GM19463 (cell line): ENCODE measurements at regions not wholly inside any gene's neighbourhood (a gene's known extent, or its start where the extent isn't known, plus 50 kb on each side); places are given as distances from the start of the nearest gene placed in this dataset.
A peak's percentile ranks its signal among the peaks of the same experiment; 100 is the strongest.
"Not testable (repeated sequence)": the region's sequence is repeated elsewhere in the genome, so short reads cannot be mapped to it uniquely, and the experiment has no call there.

Experiments used
- ATAC-seq: cut with Tn5 transposase; IDR thresholded peaks from one replicate; pipeline ENCODE4 v1.9.1; 2021; ENCODE audit warnings: mild to moderate bottlenecking, moderate library complexity; ENCODE audit not compliant: unreplicated experiment

DNA sequence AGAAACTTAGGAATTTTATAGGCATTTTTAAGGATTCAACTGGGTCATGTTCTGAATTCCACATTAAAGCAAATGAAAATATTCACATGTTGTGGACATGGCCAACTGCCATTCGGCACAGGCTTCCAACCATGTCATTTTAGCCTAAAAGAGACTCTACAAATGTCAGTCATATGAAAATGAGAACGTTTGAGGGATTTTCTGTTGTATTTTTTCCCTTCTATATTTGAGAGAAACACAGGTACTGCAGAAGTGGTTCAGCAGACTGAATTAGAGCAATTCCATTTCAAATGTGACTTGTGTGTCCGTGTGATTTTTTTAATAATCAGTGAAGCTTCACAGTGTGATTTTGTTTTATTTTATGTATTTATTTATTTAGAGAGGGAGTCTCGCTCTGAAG, 124.3 kb downstream of the TP53TG3F start:
- not testable (repeated sequence) for ATAC-seq

DNA sequence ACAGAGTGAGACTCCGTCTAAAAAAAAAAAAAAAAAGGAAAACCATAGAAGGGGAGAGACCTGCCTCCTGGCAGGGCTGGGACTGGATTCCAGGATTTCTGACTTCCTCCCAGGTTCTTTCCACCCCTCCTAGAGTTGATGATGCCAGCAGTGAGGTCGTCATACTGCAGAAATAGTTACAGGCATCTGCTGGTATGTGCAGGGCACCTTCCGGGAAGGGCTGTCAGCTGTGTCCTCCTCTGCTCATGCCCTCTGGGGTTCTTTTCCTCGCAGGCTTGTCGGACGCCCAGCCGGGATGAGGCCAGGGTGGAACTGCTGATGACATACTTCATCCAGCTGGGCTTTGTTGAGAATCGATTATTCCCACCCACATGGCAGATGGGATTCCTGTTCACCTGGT, 129.2 kb downstream of the TP53TG3F start:
- not testable (repeated sequence) for ATAC-seq

DNA sequence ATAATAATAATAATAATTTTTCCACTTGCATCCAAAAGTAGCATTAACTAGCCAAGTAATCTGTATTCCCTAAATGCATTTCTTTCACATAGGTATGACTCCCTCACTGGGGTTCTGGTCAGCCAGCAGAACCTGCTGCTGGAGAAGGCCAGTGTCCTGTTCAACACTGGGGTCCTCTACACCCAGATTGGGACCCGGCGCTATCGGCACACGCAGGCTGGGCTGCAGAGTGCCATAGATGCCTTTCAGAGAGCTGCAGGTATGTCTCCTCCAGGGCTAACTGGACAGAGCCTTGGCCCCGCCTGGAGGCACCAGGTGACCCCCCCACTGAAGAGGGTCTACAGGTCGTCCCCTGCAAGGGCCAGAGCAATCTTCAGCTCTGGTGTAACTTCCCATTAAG, 133.9 kb downstream of the TP53TG3F start:
- ATAC-seq = not testable (repeated sequence)

DNA sequence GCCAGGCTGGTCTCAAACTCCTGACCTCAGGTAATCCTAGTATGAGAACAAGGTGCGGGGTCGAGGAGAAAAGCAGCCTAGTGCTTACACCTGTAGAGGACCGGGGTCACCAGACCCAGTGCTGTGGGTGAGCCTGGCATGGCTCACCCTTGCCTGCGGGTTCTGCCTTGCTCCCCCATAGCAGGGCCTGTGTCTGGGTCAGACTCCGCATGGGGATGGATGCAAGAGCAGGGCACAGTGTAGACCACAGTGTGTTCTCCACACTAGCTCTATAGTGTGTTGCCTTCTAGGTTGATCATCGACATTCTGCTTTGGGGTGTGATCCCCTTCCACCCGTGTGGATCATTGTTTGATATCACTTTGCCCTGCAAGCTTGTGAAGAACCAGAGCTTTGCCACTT, 135.7 kb downstream of the TP53TG3F start:
- ATAC-seq = not testable (repeated sequence)

DNA sequence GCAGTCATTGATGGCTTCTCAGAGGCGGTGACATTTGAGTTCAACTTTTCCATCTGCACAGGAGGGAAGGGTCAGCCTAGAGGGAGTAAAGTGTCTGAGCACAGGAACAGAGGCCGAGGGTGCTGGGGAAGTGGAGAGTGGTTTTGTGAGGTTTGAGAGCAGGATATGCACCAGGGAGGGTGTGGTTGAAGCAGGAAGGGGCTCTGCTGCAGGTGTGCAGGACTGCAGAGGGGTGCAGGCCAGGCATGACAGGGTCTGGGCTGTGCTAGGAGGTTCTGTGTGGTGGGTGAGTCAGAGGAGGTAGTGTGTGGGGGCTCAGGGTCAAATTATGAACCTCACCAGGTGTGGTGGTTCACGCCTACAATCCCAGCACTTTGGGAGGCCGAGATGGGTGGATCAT, 141.6 kb downstream of the TP53TG3F start:
- peak; percentile 55 for ATAC-seq

DNA sequence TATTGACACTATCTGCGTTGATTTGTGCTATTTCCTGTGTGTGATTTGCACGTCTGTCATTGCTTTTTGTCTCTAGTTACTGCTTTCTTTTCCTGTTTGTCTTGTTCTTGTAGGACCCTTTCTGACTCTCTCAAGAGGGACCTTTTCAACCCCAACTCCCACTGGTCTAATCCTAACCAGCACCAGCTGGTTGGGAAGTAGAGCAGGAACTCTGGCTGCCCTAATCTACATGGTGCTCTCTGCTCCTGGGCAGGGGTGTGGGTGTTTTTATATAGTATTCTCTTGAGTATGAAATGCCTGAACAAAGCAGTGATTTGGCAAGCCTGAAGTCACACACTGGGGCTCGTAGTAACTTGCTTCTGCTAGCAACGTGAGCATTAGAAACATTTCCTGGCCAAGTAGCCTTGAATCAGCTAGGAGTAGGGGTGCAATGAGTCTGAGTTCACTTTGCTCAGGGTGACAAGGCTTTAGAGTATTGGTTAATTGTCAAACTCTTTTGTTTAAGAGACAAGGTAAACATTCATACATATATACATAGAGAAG, 164.2 kb downstream of the TP53TG3F start:
- ATAC-seq = not testable (repeated sequence)

DNA sequence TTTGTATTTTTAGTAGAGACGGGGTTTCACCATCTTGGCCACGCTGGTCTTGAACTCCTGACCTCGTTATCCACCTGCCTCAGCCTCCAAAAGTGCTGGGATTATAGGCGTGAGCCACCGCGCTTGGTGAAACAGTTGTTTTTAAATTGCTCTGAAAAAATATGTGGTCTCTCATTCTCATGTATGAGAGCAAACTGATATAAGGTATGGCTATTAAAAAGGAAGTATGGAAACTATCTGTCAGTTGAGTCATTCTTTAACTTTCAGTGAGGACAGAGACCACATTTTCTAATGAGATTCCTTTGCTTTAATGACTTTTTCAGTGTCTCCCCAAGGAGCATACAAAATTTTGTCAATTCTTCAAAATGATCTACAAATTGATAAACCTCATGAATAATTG, 169.5 kb downstream of the TP53TG3F start:
- ATAC-seq = peak; percentile 48

DNA sequence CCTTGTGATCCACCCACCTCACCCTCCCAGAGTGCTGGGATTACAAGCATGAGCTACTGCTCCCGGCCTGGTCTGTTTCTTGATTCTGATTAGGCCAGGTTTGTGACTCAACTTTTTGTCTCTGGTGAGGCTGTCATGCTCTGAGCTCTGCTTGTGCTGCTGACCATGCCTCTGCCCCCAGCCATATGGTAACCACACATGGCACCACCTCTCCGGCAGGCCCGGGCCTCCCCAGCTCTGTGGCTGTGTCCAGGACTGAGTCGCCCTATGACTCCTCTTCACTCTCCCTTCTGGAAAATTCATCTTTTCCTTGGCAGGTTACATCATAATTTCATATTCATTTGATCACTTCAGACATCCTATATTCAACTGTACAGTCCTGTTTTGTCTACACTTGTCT, 172.3 kb downstream of the TP53TG3F start:
- ATAC-seq = not testable (repeated sequence)

DNA sequence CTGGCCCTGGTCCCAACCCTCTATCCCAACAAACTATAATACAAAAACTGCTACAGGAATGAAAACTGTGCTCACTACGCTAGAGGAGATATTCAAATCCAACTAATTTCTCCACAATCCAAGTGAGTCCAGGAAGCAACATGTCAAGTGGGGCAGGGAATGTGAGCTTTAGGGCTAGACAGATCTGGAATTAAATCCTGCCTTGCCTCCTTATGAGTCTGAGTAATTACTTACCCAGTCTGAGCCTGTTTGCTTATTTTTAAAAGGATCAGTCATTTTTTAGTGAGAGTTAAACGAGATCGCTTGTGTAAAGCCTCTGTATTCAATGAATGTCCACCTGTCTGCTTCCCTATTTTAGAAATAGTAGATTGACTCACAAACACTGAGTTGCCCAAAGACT, 174.6 kb downstream of the TP53TG3F start:
- not testable (repeated sequence) for ATAC-seq

DNA sequence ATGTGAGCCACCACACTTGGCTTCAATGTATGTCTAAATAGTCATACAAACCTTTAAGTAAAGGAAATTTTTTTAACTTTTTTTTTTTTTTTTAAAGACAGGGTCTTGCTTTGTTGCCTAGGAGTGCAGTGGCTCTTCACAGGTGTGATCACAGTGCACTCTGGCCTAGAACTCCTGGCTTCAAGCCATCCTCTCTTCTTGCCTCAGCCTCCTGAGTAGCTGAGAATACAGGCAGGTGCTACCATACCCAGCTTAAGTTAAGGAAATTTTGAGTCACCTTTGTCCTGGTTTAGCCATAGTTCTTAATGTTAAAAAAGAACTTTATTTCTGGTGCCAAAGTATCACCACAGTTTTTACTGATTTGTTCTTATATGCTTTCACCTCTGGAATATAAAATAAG, 177.3 kb downstream of the TP53TG3F start:
- ATAC-seq = not testable (repeated sequence)

DNA sequence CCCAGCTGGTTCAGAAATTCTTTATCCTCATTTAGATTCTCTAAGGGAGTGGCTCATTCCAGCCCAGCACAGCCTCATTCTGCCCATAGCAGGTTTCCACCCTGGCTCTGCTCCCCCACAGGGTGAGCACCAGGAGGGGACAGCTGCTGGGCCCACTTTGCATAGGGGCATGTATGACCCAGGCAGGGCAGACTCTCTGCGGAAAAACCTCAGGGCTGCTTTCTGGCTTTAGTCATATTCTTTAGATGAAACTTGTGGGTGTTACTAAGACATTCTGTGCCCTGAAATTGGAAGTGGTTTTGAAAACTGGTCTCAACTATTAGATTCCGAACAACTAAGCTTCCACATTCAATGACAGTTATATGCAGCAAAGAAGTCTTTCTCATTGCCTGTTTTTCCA, 183.9 kb downstream of the TP53TG3F start:
- peak; percentile 91 for ATAC-seq

DNA sequence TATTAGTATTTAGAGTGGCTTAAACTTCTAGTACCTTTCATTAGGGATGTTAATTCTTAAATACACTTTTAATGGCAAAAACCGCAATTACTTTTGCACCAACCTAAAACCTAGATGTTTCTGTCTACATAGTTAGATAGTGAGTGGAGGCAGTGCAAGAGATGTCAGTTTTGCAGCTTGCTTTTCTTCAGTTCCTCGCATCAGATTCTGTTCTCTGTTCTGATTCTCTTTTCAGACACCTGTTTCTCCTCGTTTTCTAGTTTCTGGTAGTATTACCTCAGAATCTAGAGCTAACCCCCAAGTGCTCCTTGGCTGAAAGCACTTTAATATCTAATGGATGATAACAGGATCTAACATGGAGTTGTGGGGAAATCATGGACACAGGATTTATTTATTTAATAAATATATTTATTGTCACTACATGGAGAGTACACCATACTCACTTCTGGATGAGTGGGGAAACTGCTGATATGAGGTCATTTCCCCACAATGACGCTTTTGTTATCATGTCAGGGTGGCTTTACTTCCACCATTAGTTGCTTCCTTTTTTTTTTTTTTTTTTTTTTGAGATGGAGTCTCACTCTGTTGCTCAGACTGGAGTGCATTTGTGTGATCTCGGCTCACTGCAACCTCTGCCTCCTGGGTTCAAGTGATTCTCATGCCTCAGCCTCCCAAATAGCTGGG, 184.4 kb downstream of the TP53TG3F start:
- ATAC-seq = peak; percentile 46

DNA sequence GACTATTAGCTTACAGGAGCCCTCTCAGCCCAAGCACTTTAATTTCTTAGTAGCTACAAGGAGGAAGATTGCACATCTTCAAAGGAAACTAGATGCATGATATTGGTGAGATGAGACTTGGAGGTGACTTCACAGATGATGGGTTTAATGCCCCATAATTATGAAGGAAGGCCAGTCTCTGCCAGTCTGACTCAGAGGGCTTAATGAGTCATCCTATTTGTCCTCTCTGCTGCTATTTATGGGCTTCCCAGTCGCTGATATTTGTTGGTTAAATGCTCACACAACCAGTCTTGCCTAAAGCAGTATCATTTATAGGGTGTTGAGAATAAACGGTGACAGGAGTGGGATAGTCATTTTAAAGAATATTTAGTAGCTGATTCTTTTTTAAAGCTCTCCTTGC, 187.0 kb downstream of the TP53TG3F start:
- ATAC-seq = peak; percentile 30

DNA sequence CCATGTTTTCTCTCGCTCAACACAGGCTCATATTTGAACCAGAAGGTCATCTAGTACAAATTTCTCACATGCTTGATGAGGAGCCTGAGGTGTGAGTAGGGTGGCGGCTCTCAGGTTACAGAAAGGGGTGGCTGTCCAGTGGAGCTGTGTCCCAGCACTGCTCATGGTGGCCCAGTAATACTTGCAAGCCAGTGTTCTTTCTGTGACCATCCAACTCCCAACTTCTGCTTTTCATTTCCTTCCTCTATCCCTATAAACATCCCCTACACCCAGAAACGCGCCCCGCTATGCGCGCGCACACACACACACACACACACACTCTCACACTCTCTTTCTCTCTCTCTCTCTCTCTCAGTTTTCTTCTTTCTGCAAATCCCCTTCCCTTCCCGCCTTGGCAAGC, 196.3 kb downstream of the TP53TG3F start:
- ATAC-seq = not testable (repeated sequence)

DNA sequence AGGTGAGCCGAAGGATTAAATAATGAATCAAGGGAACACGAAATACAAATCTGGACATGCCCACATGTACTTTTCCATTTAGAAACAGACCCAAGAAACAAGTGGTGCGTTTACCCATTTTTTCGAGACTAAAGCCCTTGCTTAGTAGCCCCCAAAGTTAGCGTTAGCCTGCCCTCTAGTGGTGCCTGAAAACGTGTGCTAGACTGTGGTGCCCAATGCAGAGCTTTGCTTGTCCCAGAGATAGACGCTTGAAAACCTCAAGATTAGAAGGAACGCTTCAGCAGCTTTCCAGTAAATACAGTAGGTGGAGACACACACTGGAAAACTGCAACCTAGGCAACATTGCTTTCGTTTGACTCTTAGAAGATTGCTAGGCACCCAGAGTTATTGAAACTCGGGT, 197.0 kb downstream of the TP53TG3F start:
- ATAC-seq = peak; percentile 47

DNA sequence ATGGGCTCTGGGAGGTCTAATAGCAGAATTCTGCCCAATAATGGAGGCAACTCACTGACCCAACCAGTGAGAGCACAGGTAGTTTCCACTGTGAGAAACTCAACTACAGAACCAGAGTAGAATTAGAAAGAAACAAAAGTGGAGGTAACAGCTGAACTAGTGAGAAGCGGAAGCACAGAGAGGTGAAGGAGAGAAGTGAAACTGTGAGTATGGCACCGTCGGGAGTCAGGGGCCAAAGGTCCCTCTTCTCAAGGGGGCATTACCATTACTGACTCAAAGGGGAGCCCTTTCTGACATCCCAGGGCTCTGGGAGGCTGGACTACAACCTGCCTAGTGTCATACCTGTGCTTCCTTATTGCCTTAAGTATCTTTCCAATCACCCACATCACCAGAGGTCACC, 198.3 kb downstream of the TP53TG3F start:
- ATAC-seq = peak; percentile 76

DNA sequence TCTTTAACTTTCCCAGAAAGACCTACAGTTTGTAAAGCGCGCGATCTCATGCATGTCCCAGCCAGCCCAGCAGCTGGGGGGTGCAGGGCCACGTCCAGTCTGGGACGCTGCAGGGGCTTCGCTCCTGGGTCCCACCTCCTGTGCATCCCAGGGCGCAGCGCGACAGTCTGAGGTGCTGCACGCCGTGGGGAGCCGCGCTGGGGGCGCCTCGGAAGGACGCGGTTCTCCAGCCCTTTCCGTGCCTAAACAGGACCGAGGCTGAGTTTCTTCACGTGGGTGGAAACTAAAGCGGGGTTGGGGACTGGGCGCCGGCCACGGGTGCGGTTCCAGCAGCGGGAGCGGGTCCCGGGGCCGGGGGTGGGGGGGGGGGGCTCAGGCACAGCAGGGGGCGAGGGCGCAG, 221.4 kb downstream of the TP53TG3F start:
- ATAC-seq = not testable (repeated sequence)

DNA sequence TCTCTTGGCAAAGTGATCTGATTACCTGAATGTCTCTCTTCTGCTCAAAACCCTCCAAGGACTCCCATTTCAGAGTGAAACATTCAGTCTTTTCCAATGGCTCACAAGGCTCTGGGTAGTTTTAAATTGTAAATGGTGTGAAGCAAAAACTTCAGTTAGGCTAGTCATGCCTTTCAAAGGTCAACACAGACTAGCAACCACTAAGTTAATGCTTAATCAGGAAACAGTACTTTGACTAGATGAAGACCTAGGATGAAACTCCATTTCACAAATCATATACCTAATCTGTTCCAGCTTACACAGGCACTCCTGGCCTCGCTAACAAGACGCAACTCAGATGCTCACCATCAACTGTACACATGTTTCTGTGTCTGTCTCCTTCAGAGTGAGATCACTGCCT, 240.9 kb downstream of the TP53TG3F start:
- ATAC-seq = not testable (repeated sequence)

DNA sequence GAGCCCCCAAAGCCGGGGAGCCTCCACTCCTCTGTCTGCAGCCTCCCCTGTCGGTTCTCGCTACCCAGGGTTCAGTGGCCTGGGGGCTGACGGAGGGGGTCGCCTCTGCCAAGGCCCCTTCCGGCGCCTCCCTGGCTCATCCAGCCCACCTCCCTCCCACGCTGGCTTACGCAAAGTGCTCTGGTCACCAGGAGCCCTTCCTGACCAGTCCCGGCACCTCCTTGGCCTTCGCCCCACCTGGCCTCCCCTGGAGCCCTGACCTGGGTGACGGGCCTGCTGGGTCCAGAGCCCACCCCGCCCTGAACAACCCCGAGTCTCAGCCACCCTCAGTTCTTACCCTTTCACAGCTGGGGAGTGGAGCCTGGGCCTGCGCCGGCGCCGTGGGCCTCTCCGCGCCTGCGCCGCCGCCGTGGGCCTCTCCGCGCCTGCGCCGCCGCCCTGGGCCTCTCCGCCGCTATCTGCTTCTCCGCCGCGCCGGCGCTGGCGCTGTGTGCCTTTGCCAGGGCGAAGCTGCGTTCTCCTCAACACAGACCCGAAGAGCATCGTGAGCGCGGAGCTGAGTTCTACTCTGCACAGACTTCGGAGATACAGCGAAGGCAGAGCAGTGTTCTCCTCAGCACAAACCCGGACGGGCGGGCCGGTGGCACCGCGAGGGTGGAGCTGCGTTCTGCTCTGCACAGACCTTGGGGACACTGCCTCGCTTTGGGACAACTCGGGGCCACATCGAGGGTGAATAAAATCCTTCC, 247.6 kb downstream of the TP53TG3F start:
- ATAC-seq = not testable (repeated sequence)

DNA sequence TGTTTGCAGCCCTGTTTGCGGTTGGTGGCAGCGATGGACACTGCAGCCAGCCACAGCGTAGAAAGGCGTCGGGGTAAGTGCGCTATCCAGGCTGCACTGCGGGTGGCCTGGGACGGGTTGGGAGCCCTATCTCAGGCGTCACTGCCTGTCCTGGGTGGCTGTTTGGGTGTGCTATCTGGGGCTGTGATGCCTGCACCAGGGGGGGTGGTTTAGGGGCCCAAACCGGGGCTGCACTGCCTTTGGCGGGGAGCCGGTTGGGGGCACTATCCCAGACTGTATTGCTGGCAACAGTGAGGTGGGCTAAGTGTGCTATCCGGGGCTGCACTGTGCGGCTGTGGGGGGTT, 248.2 kb downstream of the TP53TG3F start:
- not testable (repeated sequence) for ATAC-seq

DNA sequence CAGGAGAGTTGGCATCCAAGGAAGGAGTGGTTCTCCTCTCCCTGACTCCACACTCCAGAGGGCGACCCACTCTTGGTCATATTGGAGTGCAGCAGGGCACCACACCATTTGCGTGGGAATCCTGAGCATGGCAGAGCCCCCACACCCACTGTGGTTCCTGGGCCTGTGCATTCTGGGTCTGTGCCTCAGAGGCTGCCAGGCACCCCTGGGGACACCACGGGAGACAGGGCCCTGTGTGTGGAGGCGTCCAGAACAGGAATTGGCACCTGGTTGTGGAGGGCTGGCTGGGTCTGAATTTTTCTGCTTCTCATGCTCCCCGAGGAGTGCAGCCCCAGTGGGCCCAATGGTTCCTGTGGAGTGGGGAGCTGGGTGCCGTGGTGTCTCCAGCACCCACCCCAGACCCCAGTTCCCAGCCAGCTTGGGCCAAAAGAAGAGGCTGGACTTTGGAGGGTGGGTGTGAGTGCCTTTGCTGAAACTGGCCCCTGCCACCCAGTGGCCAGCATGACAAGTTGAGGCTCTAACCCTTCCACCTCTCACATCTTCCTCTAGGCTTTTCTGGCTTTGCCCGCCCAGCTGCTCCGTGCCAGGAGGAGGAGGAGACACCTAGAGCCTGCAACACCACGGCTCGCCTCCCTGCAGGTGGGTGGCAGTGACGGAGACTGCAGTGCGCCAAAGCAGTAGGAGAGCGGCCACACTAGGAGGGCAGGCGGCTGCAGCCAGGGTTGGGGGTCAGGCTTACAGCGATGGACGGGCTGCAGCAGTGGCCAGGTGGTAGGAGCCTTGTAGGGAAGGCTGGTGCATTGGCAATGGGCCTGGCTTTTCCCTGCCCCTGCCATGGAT, 250.7 kb downstream of the TP53TG3F start:
- ATAC-seq = not testable (repeated sequence)
